ENCODE measurements at regions not wholly inside any gene's neighbourhood (a gene's known extent, or its start where the extent isn't known, plus 50 kb on each side); places are given as distances from the start of the nearest gene placed in this dataset.
A peak's percentile ranks its signal among the peaks of the same experiment; 100 is the strongest.
"Not testable (repeated sequence)": the region's sequence is repeated elsewhere in the genome, so short reads cannot be mapped to it uniquely, and the experiment has no call there.

- DNase-seq, result no peak
Observed at GRCh38 chr12:74595696-74596095, 58.1 kb downstream of the ATXN7L3B start.

DNA sequence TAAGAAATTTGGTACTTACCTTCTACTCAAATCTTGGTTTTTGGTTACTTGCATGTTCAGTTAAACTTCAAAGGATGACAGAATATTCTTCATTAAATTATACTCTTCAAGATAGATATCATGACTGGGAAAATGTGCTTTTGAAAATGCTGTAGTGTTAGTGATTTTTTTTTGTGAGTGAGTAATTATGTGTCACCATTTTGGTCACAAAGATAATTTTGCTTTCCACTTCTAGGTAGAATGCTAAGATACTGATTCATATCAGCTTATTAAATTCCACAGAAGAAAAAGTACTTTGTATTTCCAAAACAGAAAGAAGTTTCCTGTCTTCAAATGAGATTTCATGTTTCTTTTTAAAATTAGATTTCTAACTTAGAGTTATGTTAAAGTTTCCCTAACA is 61.2 kb downstream of the ATXN7L3B start:
- no peak for DNase-seq

DNA sequence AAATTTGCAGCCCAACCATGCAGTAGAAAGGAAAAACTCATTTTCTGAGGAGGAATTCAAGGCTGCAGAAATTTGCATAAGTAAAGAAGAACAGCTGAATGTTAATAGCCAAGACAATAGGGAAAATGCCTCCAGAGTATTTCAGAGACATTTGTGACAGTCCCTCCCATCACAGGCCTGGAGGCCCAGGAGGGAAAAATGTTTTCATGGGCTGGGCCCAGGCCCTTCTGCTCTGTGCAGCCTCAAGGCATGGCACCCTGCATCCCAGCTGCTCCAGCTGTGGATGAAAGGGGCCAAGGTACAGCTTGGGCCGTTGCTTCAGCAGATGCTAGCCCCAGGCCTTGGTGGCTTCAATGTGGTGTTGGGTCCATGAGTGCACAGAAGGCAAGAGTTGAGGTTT is 62.3 kb downstream of the ATXN7L3B start:
- DNase-seq, result no peak

DNA sequence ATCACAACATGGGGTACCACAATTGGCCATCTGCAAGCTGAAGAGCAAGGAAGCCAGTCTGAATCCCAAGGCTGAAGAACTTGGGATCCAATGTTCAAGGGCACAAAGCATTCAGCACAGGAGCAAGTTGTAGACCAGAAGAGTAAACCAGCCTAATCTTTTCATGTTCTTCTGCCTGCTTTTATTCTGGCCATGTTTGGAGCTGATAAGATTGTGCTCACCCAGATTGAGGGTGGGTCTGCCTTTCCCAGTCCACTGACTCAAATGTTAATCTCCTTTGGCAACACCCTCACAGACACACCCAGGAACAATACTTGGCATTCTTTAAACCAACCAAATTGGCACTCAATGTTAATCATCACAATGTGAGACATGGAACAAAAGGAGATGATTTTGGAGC is 63.2 kb downstream of the ATXN7L3B start:
- not testable (repeated sequence) for DNase-seq

DNA sequence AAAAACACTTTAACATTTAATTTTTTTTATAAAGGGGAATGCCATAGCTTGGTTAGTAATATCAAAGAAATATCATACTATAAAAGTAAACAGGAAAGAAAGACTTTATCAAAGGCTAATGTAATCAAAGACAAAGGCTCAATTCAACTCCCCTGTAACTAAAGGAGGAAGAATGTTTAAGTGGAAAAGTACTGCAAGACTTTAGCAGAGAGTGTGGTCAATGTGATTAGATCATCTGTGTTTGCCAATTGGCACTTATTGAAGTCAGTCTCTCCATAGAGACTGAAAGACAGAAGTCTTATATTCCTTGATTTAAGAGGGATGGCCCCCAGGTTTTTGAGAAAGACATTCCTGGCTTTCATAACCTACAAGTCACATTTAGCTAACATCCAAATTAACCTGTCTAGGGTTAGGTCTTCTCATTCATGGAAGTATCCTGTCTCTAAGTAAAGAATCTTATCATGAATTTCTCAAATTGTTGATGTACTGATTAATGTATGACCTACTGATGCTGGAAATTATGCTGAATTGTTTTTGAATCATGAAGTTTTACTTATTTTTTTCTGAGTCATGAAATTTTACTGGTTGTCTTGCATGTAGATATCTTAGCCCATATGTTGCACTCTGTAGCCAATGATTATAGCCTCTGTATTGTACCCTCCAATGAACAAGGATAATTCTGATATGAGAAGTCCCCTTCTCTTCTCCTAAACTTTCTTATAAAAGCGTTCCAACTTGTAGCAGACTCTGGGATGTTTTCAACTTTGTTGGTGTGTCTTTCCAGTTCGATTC is 65.4 kb downstream of the ATXN7L3B start:
- no peak for DNase-seq

DNA sequence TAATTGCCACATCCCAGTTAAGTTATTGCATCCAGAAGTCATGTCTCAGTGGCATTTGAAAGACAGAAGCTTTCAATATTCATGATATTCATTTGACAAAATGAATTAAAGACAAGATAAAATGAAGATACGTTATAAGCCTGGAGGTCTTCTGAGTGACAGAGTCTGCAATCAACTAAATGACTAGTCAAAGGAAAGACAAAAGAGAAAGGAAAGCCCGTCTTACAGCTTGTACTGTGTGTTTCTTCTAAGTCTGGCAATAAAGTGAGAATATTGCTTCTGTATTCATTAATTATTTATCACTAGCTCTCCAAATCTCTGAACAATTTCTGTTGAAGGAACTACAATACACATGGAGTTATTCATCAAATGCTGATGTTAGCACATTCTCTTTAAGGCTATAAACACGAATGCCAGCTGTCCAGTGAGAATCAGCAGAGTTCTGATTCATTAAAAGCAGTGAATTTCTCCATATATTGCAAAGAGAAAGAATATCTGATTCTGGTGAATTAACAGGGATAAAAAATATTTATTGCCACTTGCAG is 70.7 kb downstream of the ATXN7L3B start:
- DNase-seq, result no peak

DNA sequence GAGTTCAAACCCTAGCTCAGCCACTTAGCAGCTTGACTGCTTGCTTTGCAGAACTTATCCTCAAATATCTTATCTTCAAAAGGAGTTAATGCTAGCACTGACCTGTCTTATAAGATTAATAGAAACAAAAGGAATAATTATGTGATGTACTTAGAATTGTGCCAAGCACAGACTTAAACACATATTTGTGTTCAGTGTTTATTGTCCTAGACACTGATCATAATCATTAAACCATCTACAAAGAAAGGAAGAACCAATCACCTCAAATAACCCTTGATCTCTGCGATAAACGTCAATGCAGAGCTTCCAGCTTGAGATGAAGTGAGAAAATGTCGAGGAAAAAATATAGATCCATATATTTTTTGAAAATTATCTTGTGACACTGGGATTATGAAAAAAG is 73.1 kb downstream of the ATXN7L3B start:
- DNase-seq, result no peak

DNA sequence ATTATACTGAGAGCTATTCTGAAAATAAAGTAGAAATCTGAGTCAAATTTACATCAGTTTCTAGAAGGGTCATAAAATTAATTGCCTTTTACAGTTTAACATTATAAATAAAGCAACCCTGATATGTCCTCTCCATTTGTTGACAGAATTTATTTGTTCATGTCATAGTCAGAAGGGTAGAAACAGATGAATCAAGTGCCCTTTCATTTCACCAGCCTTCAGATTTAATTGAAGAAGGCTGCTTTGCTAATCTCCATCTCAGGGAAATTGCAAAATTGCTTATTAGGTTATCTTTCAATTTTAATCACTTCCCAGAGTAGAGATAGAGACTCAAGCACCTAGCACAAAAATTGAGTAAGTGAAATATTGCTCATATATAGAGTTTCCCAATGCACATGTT is 76.8 kb downstream of the ATXN7L3B start:
- no peak for DNase-seq

- no peak for DNase-seq
Observed at GRCh38 chr12:74619084-74619483, 81.4 kb downstream of the ATXN7L3B start.

DNA sequence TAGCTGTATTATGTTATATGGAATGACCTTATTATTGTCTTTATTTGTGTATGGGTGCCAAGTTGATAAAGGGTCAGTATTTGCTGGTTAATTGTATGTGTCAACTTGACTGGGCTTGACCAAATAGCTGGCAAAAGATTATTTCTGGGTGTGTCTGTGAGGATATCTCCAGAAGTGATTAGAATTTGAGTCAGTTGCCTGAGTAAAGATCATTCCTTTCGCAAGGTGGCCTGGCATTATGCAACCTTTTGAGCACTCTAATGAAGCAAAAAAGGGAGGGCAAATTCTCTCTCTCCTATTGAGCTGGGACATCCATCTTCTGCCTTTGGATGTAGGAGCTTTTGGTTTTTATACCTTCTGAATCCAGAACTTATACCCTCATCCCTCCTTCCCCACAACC is 82.2 kb downstream of the ATXN7L3B start:
- DNase-seq, result no peak

DNA sequence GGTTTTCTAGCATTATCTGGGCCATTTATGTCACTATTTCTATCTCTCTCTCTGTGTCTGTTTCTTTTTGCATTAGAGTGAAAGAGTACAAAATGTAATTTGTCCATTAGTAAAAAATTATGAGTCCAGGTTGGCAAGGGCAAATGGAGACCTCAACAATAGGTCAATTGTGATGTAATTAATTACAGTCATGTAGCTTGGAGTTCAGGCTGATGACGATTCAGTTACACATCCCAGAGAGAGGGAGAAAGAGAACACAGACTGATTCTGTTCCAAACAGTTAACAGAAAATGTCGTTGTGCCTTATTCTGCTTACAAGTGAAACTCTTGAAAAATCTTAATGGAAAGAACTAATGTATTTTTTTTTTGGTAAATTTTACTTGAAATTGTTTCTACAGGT is 83.3 kb downstream of the ATXN7L3B start:
- no peak for DNase-seq

GRCh38 chr12:74624201-74624600 is 86.6 kb downstream of the ATXN7L3B start:
- no peak for DNase-seq

GRCh38 chr12:74626397-74626796 is 88.8 kb downstream of the ATXN7L3B start:
- no peak for DNase-seq

DNA sequence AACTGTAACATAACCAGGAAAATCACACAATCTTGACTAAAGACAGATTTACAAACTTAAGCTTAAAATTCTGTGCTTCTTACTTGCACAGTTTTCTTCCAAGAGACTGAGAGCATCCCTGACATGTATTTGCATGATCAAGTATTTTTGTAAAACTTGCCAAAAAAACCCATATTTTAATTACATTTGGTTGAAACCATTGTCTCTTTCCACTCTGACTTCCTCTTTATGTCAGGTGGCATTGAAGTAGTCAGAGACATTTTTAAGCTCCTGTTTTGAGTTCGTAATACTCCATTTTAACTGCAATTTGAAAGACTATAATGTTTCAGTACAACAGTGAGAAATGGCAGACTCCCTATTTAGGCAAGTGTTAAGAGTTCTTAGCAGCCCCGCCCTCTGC is 103.6 kb downstream of the ATXN7L3B start:
- no peak for DNase-seq

DNA sequence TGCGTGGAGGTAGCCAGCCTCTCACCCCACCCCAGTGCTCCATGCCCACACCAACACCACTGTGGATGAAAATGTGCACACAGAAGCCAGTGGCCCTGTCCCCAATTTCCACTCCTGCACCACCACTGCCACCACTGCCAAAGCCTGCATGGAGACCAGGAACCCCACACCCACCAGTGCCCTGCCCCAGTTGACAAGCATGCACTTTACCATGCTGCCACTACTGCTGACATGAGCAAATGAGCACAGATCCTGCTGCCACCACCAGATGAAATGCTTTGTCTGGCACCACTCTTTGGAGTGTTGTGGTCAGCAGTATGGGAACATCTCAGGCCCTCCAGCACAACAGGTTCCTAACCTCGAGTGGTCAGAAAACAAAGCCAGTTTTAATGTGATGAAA is 104.1 kb downstream of the ATXN7L3B start:
- no peak for DNase-seq

DNA sequence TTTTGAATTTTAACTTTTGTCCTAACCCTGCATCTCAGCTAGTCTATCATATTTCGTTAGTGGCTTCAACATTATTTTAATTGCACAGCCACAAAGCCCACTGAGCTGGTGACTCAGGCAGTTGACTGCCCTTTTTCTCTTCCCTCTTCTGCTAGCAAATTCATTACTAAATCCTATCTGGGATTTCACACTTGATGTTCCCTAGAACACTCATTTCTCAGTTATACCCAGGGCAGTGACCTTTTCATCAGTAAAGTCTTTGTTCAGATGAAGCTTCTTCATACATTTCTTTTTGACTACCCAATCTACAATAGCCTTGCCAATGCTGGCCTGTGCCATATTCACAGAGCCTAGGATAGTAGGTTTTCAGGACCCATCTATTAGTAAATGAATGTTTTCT is 107.0 kb downstream of the ATXN7L3B start:
- DNase-seq, result no peak

- DNase-seq, result peak; percentile 14 to 36
Observed at GRCh38 chr12:74646831-74647230, 109.2 kb downstream of the ATXN7L3B start.

- DNase-seq, result no peak
Observed at GRCh38 chr12:74647256-74647655, 109.6 kb downstream of the ATXN7L3B start.

DNA sequence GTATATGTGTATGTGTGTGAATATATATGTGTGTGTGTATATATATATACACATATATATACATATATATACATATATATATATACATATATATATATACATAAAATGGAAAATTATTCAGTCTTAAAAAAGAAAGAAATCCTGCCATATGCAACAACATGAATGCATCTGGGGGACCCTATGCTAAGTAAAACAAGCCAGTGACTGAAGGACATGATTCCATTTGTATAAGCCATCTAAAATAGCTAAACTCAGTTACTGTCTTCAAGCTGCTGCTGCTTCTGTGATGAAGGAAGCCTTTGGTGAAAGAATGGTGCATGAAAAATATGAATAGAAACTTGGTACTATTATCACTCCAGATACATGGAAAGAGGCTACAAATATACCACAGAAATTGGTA is 118.6 kb downstream of the ATXN7L3B start:
- no peak for DNase-seq

DNA sequence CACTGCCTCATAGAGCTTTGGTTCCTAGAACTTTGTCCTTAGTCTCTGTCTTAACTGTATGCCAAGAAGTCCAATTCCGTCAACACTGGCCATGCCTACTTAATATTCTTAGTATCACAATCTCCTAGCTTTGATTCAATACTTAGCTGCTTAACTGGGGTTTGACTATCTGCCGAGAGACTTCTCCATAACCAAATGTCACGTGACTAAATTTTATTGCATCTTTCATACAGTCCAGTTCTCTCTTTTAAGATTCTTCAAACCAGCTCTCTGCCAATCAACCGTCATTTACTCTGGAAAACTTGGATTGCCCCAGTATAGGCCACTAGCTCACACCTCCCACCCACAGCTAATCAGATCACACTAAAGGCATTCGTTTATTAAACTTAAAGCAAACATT is 122.8 kb downstream of the ATXN7L3B start:
- no peak for DNase-seq

DNA sequence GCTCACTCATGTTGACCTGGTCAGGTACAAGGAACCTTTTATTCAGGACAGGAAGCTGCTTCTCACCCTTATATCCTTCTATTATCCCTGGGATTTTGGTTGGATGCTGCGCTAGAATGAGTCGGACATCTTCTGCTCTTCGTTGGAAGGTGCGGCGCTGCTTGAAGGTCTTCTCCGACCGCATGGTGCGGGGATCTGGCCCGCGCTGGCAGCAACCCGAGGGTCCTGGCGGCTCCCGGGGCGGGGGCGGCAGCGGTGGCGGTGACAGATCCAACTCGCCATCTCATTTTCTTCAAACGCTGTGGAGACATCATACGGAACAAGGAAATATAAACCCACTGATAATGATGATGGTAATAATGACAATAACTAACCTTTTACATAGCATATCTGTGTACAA is 126.3 kb downstream of the ATXN7L3B start:
- no peak for DNase-seq

- DNase-seq, result no peak
Observed at GRCh38 chr12:74665690-74666089, 128.1 kb downstream of the ATXN7L3B start.

DNA sequence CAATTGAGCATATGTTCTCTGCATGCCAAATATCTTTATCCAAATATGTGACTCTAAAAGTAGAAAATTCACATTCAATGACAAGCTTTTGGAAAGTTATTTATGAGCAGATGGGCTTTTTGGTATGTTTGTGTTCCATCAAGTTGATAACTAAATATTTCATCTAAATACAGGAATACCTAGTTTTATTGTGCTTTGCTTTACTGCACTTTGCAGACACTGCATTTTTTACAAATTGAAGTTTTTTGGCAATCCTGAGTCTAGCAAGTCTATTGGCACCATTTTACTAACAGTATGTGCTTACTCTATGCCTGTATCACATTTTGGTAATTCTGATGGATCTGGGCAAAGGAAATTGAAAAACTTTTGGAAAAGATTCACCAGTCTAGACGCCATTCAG is 133.8 kb downstream of the ATXN7L3B start:
- DNase-seq, result no peak

DNA sequence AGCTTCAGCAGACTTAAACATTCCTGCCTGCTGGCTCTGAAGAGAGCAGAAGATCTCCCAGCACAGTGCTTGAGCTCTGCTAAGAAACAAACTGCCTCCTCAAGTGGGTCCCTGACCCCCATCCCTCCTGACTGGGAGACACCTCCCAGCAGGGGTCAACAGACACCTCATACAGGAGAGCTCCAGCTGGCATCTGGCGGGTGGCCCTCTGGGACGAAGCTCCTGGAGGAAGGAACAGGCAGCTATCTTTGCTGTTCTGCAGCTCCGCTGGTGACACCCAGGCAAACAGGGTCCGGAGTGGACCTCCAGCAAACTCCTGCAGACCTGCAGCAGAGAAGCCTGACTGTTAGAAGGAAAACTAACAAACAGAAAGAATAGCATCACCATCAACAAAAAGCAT is 139.3 kb downstream of the ATXN7L3B start:
- not testable (repeated sequence) for DNase-seq

DNA sequence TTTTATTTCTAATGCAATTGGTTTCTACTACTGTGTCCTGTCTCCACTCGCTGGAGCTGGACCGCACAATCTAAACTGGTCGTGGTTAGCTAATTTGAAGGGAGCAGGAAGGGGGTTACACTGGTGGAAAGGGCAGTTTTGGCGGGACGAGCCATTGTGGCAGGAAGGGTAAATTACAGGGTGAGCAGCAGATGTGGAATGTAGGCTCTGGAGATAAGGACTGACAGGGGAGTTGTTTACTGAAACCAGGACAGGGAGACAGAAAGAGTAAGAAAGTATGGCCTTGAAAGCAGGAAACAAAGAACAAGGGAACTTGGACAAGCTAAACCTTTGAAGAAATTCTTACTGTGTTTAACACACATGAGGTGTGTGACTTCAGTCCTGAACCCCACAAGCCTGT is 147.8 kb downstream of the ATXN7L3B start:
- DNase-seq, result no peak

All from Kasumi-1 (cell line).